ENCODE measurements at regions not wholly inside any gene's neighbourhood (a gene's known extent, or its start where the extent isn't known, plus 50 kb on each side); places are given as distances from the start of the nearest gene placed in this dataset.

DNA sequence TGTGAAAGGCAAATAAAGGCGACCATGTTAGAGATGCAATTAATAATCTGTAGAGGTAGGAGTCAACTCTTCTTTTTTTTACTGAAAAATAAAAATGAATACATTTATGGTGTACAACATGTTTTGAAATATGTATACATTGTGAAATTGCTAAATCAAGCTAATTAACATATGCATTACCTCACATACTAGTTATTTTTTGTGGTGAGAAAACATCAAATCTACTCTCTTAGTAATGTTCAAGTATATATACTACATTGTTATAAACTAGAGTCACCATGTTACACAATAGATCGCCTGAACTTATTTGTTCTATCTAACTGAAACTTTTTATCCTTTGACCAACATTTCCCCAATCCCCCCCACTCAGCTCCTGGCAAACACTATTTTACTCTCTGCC, 143.2 kb downstream of the POU4F1 start:
- no peaks in the 10 kb centered on the region for H4K20me1 ChIP-seq (ENCODE audit: control insufficient read depth, insufficient read depth, low read depth, low read length)

DNA sequence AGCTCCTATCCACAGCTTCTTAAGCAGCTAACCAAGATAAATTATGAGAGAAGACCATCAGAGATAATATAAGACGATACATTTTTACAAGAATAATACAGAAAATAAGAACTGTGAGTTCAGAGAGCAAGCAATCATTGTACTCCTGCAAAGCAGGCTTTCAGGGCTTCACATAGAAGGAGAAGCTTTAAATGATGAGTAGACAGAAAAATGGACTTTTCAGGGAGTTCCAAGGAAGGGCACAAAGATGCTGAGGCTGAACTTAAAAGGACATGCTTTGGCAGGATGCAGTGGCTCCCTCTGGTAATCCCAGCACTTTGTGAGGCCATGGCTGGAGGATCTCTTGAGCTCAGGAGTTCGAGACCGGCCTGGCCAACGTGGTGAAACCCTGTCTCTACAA, 159.5 kb downstream of the POU4F1 start:
- no peaks in the 10 kb centered on the region for H3F3A ChIP-seq (ENCODE audit: control insufficient read depth, insufficient read depth)
- no peaks in the 10 kb centered on the region for H3K27me3 ChIP-seq (ENCODE audit: control insufficient read depth, low read length)
- H3K9me3 ChIP-seq (ENCODE audit: control insufficient read depth, insufficient read depth, low read length) = no peaks in the 10 kb centered on the region
- H3K79me2 ChIP-seq (ENCODE audit: control insufficient read depth, low read length) = no peaks in the 10 kb centered on the region
- H3K4me2 ChIP-seq (ENCODE audit: low read length) = no peak overlapping the region
- TF ChIP-seq, protein P1, sequence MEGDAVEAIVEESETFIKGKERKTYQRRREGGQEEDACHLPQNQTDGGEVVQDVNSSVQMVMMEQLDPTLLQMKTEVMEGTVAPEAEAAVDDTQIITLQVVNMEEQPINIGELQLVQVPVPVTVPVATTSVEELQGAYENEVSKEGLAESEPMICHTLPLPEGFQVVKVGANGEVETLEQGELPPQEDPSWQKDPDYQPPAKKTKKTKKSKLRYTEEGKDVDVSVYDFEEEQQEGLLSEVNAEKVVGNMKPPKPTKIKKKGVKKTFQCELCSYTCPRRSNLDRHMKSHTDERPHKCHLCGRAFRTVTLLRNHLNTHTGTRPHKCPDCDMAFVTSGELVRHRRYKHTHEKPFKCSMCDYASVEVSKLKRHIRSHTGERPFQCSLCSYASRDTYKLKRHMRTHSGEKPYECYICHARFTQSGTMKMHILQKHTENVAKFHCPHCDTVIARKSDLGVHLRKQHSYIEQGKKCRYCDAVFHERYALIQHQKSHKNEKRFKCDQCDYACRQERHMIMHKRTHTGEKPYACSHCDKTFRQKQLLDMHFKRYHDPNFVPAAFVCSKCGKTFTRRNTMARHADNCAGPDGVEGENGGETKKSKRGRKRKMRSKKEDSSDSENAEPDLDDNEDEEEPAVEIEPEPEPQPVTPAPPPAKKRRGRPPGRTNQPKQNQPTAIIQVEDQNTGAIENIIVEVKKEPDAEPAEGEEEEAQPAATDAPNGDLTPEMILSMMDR (IDR thresholded peaks at IDR 0.05; ENCODE audit: low read depth, low read length, poor library complexity, severe bottlenecking) = no peak
- no peak overlapping the region for H3K4me3 ChIP-seq (ENCODE audit: low read length)
- no peak overlapping the region for H3K27ac ChIP-seq (ENCODE audit: low read depth, low read length)
- H4K20me1 ChIP-seq (ENCODE audit: control insufficient read depth, insufficient read depth, low read depth, low read length) = no peaks in the 10 kb centered on the region
- no peaks in the 10 kb centered on the region for H3K9me2 ChIP-seq (replicated peaks; ENCODE audit: control insufficient read depth, low read length)
- H3K4me1 ChIP-seq (ENCODE audit: control insufficient read depth, low read length) = no peaks in the 10 kb centered on the region
- H3K36me3 ChIP-seq (ENCODE audit: control insufficient read depth, low read length) = no peaks in the 10 kb centered on the region

More for the DNA sequence above, 143.2 kb downstream of the POU4F1 start:
- Histone ChIP-seq H3K36me3 (ENCODE audit: control insufficient read depth, low read length) (no peaks in the 10 kb centered on the region), H3F3A (ENCODE audit: control insufficient read depth, insufficient read depth) (no peaks in the 10 kb centered on the region), H3K4me2 (ENCODE audit: low read length) (no peak overlapping the region), H3K27me3 (ENCODE audit: control insufficient read depth, low read length) (no peaks in the 10 kb centered on the region), H3K9me2 (replicated peaks; ENCODE audit: control insufficient read depth, low read length) (no peaks in the 10 kb centered on the region), H3K27ac (ENCODE audit: low read depth, low read length) (no peak overlapping the region), H3K4me1 (ENCODE audit: control insufficient read depth, low read length) (no peaks in the 10 kb centered on the region), H3K79me2 (ENCODE audit: control insufficient read depth, low read length) (no peaks in the 10 kb centered on the region), H3K9me3 (ENCODE audit: control insufficient read depth, insufficient read depth, low read length) (no peaks in the 10 kb centered on the region), H3K4me3 (ENCODE audit: low read length) (no peak overlapping the region)
- TF ChIP-seq, protein P1 (IDR thresholded peaks at IDR 0.05; ENCODE audit: low read depth, low read length, poor library complexity, severe bottlenecking) = no peak
- no peak for TF ChIP-seq EZH2phosphoT487 (IDR thresholded peaks at IDR 0.05; ENCODE audit: borderline replicate concordance, low read length)

DNA sequence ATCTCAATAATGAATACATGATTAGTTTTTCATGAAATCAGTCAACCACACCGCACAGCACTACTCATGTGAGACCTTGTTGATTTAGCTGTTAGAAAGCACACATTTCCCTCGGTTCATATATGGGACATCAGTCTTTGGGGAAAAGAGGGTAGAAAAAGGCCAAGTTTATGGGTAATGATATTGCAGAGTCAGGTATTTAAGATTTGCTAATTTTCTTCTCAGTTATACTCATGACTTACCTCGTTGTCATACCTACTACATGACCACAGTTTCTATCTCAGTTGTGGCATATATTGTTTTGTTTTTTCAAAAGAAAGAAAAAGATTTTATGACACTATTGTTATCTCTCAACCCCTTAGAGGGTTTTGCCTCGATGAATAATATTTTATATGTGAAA, 165.6 kb downstream of the POU4F1 start:
- no peak overlapping the region for H3K4me2 ChIP-seq (ENCODE audit: low read length)
- no peaks in the 10 kb centered on the region for H4K20me1 ChIP-seq (ENCODE audit: control insufficient read depth, insufficient read depth, low read depth, low read length)
- no peaks in the 10 kb centered on the region for H3K9me2 ChIP-seq (replicated peaks; ENCODE audit: control insufficient read depth, low read length)
- no peaks in the 10 kb centered on the region for H3K79me2 ChIP-seq (ENCODE audit: control insufficient read depth, low read length)
- no peaks in the 10 kb centered on the region for H3F3A ChIP-seq (ENCODE audit: control insufficient read depth, insufficient read depth)
- H3K4me3 ChIP-seq (ENCODE audit: low read length) = no peak overlapping the region
- H3K36me3 ChIP-seq (ENCODE audit: control insufficient read depth, low read length) = no peaks in the 10 kb centered on the region
- no peaks in the 10 kb centered on the region for H3K27me3 ChIP-seq (ENCODE audit: control insufficient read depth, low read length)
- H3K27ac ChIP-seq (ENCODE audit: low read depth, low read length) = no peak overlapping the region
- TF ChIP-seq, protein P1 (IDR thresholded peaks at IDR 0.05; ENCODE audit: low read depth, low read length, poor library complexity, severe bottlenecking) = no peak
- no peak for TF ChIP-seq EZH2phosphoT487 (IDR thresholded peaks at IDR 0.05; ENCODE audit: borderline replicate concordance, low read length)
- no peaks in the 10 kb centered on the region for H3K9me3 ChIP-seq (ENCODE audit: control insufficient read depth, insufficient read depth, low read length)
- H3K4me1 ChIP-seq (ENCODE audit: control insufficient read depth, low read length) = no peaks in the 10 kb centered on the region

DNA sequence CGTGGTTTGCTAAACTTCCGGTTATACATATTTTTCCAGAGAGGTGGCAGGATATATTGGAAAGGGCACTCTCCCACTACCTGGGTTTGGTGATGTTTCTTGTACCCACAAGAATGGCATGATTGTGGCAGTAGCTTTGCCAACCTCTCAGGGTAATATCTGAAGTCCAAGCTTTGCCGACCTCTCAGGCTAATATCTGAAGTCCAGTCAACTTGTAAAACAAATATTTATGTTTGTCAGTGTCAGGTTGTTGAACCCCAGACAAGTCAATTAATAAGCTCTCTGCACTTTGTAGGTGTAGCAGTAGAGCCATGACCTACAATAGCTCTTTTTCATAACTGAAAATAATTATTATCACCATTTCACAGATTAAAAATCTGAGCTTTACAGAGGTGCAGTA, 167.0 kb downstream of the POU4F1 start:
- H3K36me3 ChIP-seq (ENCODE audit: control insufficient read depth, low read length) = no peaks in the 10 kb centered on the region
- no peaks in the 10 kb centered on the region for H3K4me1 ChIP-seq (ENCODE audit: control insufficient read depth, low read length)
- no peak overlapping the region for H3K4me3 ChIP-seq (ENCODE audit: low read length)
- no peaks in the 10 kb centered on the region for H4K20me1 ChIP-seq (ENCODE audit: control insufficient read depth, insufficient read depth, low read depth, low read length)
- no peaks in the 10 kb centered on the region for H3F3A ChIP-seq (ENCODE audit: control insufficient read depth, insufficient read depth)
- no peak for TF ChIP-seq EZH2phosphoT487 (IDR thresholded peaks at IDR 0.05; ENCODE audit: borderline replicate concordance, low read length)
- TF ChIP-seq, protein P1 (IDR thresholded peaks at IDR 0.05; ENCODE audit: low read depth, low read length, poor library complexity, severe bottlenecking) = no peak
- no peaks in the 10 kb centered on the region for H3K27me3 ChIP-seq (ENCODE audit: control insufficient read depth, low read length)
- H3K9me3 ChIP-seq (ENCODE audit: control insufficient read depth, insufficient read depth, low read length) = no peaks in the 10 kb centered on the region
- H3K27ac ChIP-seq (ENCODE audit: low read depth, low read length) = no peak overlapping the region
- H3K9me2 ChIP-seq (replicated peaks; ENCODE audit: control insufficient read depth, low read length) = no peaks in the 10 kb centered on the region
- H3K79me2 ChIP-seq (ENCODE audit: control insufficient read depth, low read length) = no peaks in the 10 kb centered on the region
- H3K4me2 ChIP-seq (ENCODE audit: low read length) = no peak overlapping the region

Measured in DOHH2 (cell line).